ENCODE measurements at regions not wholly inside any gene's neighbourhood (a gene's known extent, or its start where the extent isn't known, plus 50 kb on each side); places are given as distances from the start of the nearest gene placed in this dataset.

DNA sequence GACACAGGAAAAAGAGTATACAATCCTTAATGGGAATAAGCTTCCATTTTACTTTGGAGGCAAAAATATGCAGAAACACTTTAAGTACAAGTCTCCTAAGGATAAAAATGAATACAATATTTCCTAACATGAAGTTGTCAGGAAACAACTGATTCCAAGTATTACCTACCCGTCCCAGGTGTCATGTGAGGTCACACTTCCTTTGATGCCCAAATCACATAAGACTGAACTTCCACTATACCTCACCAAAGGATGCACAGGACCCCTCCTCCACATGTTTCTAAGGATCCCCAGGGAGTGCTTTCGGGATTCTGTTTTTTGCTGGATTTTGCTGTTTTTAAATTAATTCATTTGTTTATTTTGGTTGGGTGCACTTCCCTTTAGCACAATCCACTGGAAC, 438.5 kb upstream of the TCF4 start:
- DNase-seq (ENCODE audit: low spot score): no peak
- in situ Hi-C loops (cut with MboI; ENCODE audit: low pct_unique_long_range_greater_than_20kb, low sequenced_read_pairs, unreplicated experiment): no loop called here
- no peak for TF ChIP-seq CTCF (IDR thresholded peaks at IDR 0.05; ENCODE audit: extremely low read depth, insufficient read depth, missing control alignments)

- no peak for DNase-seq (ENCODE audit: low spot score)
- TF ChIP-seq CTCF (IDR thresholded peaks at IDR 0.05; ENCODE audit: extremely low read depth, insufficient read depth, missing control alignments): no peak
- in situ Hi-C loops (cut with MboI; ENCODE audit: low pct_unique_long_range_greater_than_20kb, low sequenced_read_pairs, unreplicated experiment): no loop called here
Observed at GRCh38 chr18:56021809-56022195, 433.8 kb upstream of the TCF4 start.

- no peak for TF ChIP-seq CTCF (IDR thresholded peaks at IDR 0.05; ENCODE audit: extremely low read depth, insufficient read depth, missing control alignments)
- no peak for DNase-seq (ENCODE audit: low spot score)
- in situ Hi-C loops (cut with MboI; ENCODE audit: low pct_unique_long_range_greater_than_20kb, low sequenced_read_pairs, unreplicated experiment): no loop called here
Observed at GRCh38 chr18:56021136-56021808, 433.3 kb upstream of the TCF4 start.

GRCh38 chr18:56019908-56020307, 431.9 kb upstream of the TCF4 start:
- in situ Hi-C loops (cut with MboI; ENCODE audit: low pct_unique_long_range_greater_than_20kb, low sequenced_read_pairs, unreplicated experiment): no loop called here
- TF ChIP-seq CTCF (IDR thresholded peaks at IDR 0.05; ENCODE audit: extremely low read depth, insufficient read depth, missing control alignments): no peak
- no peak for DNase-seq (ENCODE audit: low spot score)

DNA sequence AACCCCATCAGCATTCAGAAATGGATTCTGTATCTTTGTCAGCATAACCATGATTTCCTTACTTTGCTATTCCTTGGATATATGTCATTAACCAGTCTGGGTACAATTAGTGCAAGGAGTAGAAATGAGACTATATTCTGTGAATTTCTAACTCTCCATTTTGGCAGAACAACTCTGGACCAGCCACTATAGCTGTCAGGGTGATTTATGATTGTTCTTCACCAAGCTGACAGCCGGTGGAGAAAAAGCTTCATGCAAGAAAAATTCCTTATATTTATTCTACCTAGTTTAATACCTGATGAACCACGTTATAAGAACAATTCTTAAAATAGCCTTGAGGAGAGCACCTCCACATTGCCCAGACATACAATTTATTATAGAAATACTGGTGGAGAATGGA, 431.2 kb upstream of the TCF4 start:
- no peak for DNase-seq (ENCODE audit: low spot score)
- TF ChIP-seq CTCF (IDR thresholded peaks at IDR 0.05; ENCODE audit: extremely low read depth, insufficient read depth, missing control alignments): no peak
- in situ Hi-C loops (cut with MboI; ENCODE audit: low pct_unique_long_range_greater_than_20kb, low sequenced_read_pairs, unreplicated experiment): no loop called here

- in situ Hi-C loops (cut with MboI; ENCODE audit: low pct_unique_long_range_greater_than_20kb, low sequenced_read_pairs, unreplicated experiment): no loop called here
- TF ChIP-seq CTCF (IDR thresholded peaks at IDR 0.05; ENCODE audit: extremely low read depth, insufficient read depth, missing control alignments): no peak
- no peak for DNase-seq (ENCODE audit: low spot score)
Observed at GRCh38 chr18:56009411-56009810, 421.4 kb upstream of the TCF4 start.

- DNase-seq (ENCODE audit: low spot score): no peak
- in situ Hi-C loops (cut with MboI; ENCODE audit: low pct_unique_long_range_greater_than_20kb, low sequenced_read_pairs, unreplicated experiment): no loop called here
- no peak for TF ChIP-seq CTCF (IDR thresholded peaks at IDR 0.05; ENCODE audit: extremely low read depth, insufficient read depth, missing control alignments)
Observed at GRCh38 chr18:56003720-56004088, 415.7 kb upstream of the TCF4 start.
